PC-3 (cell line): ENCODE measurements at regions not wholly inside any gene's neighbourhood (a gene's known extent, or its start where the extent isn't known, plus 50 kb on each side); places are given as distances from the start of the nearest gene placed in this dataset.

Experiments used
- ATAC-seq: fragments of 200-7000 bp; cut with Tn5 transposase; 2 replicates; pipeline ENCODE4 v1.9.1; 2020; ENCODE audit warnings: mild to moderate bottlenecking, moderate library complexity
- BruUV-seq: library from RNA; stranded (reverse); fragments of 400-500 nt; replicated peaks from 2 replicates; lab custom pipeline; 2021; lab: Mats Ljungman, UMichigan
- CTCF ChIA-PET: fragments of 300-600 bp; sonication (Branson Sonifier 250); formaldehyde crosslinking; loops from one replicate; lab custom pipeline; 2022; ENCODE audit warnings: antibody characterized with exemption; lab: Charles Lee
- POLR2A ChIA-PET: fragments of 300-600 bp; sonication (Branson Sonifier 250); formaldehyde crosslinking; loops from one replicate; lab custom pipeline; 2022; ENCODE audit warnings: antibody characterized with exemption; ENCODE audit not compliant: unreplicated experiment; lab: Charles Lee
- DNase-seq: peaks from one replicate; pipeline ENCODE4 v3.0.0-alpha.2; 2015
- H2AFZ ChIP-seq: fragments of 300-600 bp; sonication (generic); 2 replicates; pipeline ENCODE4 v1.6.0; 2016; ENCODE audit warnings: antibody characterized with exemption, low read length
- H3F3A ChIP-seq: fragments of 300-600 bp; sonication (generic); one replicate; pipeline ENCODE4 v1.6.0; 2017; ENCODE audit warnings: antibody characterized with exemption, low read length, control low read depth, mild to moderate bottlenecking; ENCODE audit not compliant: unreplicated experiment
- H3K27ac ChIP-seq: fragments of 300-600 bp; sonication (generic); 2 replicates; pipeline ENCODE4 v1.5.1; 2016; ENCODE audit warnings: mild to moderate bottlenecking, low read length
- H3K27me3 ChIP-seq: fragments of 300-600 bp; sonication (generic); 2 replicates; pipeline ENCODE4 v1.6.1; 2016; ENCODE audit warnings: low read length, mixed read lengths
- H3K36me3 ChIP-seq: fragments of 300-600 bp; sonication (generic); 2 replicates; pipeline ENCODE4 v1.6.1; 2016; ENCODE audit warnings: low read depth, mixed run types, low read length, mixed read lengths
- H3K4me1 ChIP-seq: fragments of 300-600 bp; sonication (generic); 2 replicates; pipeline ENCODE4 v1.5.1; 2016; ENCODE audit warnings: low read length; ENCODE audit not compliant: insufficient read depth
- H3K4me2 ChIP-seq: fragments of 300-600 bp; sonication (generic); 2 replicates; pipeline ENCODE4 v1.6.0; 2016; ENCODE audit warnings: low read length
- H3K4me3 ChIP-seq: fragments of 300-600 bp; sonication (generic); 2 replicates; pipeline ENCODE4 v1.5.1; 2016; ENCODE audit warnings: mild to moderate bottlenecking, low read length, mixed read lengths
- H3K79me2 ChIP-seq: fragments of 300-600 bp; sonication (generic); 2 replicates; pipeline ENCODE4 v1.6.1; 2017; ENCODE audit warnings: low read length, mixed read lengths
- H3K9ac ChIP-seq: fragments of 300-600 bp; sonication (generic); 2 replicates; pipeline ENCODE4 v1.6.0; 2016; ENCODE audit warnings: mild to moderate bottlenecking, low read length
- H3K9me2 ChIP-seq: fragments of 300-600 bp; sonication (generic); replicated peaks from 2 replicates; pipeline ENCODE4 v1.6.1; 2016; ENCODE audit warnings: mixed run types, low read length, mixed read lengths
- H3K9me3 ChIP-seq: fragments of 300-600 bp; sonication (generic); 2 replicates; pipeline ENCODE4 v1.6.1; 2016; ENCODE audit warnings: low read length, mixed read lengths
- H4K20me1 ChIP-seq: fragments of 300-600 bp; sonication (generic); 2 replicates; pipeline ENCODE4 v1.6.1; 2016; ENCODE audit warnings: low read length, mixed read lengths
- EZH2 ChIP-seq: fragments of 300-600 bp; sonication (generic); IDR thresholded peaks from one replicate; pipeline ENCODE4 v1.6.1; 2017; ENCODE audit warnings: antibody characterized with exemption, mild to moderate bottlenecking, low read length; ENCODE audit not compliant: unreplicated experiment
- EZH2phosphoT487 ChIP-seq: fragments of 300-600 bp; sonication (generic); IDR thresholded peaks from 2 replicates; pipeline ENCODE4 v1.6.1; 2018; ENCODE audit warnings: mild to moderate bottlenecking, antibody characterized with exemption, low read length, borderline replicate concordance
- intact Hi-C: fragments of 100-400 bp; cut with micrococcal nuclease; formaldehyde crosslinking; loops from 2 replicates; pipeline ENCODE4 v1.9.0; 2023
- TF ChIP-seq, protein P1 (sequence below): fragments of 300-600 bp; sonication (generic); conservative IDR thresholded peaks from 2 replicates; pipeline ENCODE4 v1.5.1; 2017; ENCODE audit warnings: antibody characterized with exemption, low read depth, mild to moderate bottlenecking, low read length

DNA sequence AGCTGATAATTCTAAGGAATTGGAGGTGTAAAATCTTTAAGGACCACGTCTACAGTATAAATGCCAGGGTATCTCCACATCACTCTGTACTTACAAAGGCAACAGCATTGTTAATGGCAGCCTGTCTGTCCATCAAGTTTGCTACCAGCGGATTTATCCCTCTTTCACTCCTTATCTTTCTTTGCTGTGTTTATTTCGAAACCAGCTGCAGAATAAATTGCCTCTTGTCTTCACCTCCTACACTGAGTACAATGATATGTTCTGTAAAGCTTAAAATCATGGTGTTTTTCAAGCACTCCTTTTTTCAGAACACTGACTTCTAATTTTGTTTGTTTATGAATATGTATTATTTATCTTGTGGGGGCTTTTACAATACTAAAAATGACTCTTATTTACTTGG lies 1088.1 kb downstream of the NR2F1-AS1 start:
- Histone ChIP-seq H2AFZ (no peak overlapping the region), H3K4me3 (no peak overlapping the region), H3K27ac (no peak overlapping the region), H3K36me3 (no peaks in the 10 kb centered on the region), H4K20me1 (no peaks in the 10 kb centered on the region), H3K4me2 (no peak overlapping the region), H3K79me2 (no peaks in the 10 kb centered on the region), H3K9me3 (no peaks in the 10 kb centered on the region), H3K9ac (no peak overlapping the region), H3K4me1 (no peaks in the 10 kb centered on the region), H3K27me3 (no peaks in the 10 kb centered on the region), H3F3A (no peaks in the 10 kb centered on the region), H3K9me2 (no peaks in the 10 kb centered on the region)
- ChIA-PET POLR2A (no interaction called here), CTCF (no interaction called here)
- ATAC-seq: no peak
- no TSS peak for BruUV-seq
- TF ChIP-seq, protein P1, sequence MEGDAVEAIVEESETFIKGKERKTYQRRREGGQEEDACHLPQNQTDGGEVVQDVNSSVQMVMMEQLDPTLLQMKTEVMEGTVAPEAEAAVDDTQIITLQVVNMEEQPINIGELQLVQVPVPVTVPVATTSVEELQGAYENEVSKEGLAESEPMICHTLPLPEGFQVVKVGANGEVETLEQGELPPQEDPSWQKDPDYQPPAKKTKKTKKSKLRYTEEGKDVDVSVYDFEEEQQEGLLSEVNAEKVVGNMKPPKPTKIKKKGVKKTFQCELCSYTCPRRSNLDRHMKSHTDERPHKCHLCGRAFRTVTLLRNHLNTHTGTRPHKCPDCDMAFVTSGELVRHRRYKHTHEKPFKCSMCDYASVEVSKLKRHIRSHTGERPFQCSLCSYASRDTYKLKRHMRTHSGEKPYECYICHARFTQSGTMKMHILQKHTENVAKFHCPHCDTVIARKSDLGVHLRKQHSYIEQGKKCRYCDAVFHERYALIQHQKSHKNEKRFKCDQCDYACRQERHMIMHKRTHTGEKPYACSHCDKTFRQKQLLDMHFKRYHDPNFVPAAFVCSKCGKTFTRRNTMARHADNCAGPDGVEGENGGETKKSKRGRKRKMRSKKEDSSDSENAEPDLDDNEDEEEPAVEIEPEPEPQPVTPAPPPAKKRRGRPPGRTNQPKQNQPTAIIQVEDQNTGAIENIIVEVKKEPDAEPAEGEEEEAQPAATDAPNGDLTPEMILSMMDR: no peak
- intact Hi-C loops: no loop called here
- DNase-seq: no peak

- no peak for DNase-seq
- no peaks in the 10 kb centered on the region for H4K20me1 ChIP-seq
Measured at GRCh38 chr5:92484484-92484883, 1096.5 kb downstream of the NR2F1-AS1 start.

DNA sequence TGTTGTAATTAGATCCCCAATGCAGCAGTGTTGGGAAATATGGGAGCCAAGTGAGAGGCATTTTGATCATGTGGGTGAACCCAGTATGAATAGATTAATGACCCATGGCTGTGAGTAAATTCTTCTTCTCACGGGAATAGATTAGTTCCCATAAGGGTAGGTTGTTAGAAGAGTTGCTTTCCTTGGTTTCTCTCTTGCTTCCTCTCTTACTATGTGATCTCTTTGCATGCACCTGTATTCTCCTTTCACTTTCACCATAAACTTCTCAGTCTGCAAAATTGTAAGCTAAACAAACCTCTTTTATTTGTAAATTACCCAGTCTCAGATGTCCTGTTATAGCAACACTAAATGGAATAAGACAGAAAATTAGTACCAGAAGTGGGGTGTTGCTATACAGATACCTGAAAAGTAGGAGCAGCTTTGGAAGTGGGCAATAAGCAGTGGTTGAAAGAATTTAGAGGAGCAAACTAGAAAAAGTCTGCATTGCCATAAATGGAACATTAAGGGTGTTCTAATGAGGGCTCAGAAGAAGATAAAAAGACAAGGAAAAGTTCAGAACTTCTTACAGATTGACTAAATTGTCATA lies 1090.0 kb upstream of the ARRDC3 start:
- Histone ChIP-seq H3K4me1 (no peaks in the 10 kb centered on the region), H3K27me3 (no peaks in the 10 kb centered on the region), H3K9me3 (no peaks in the 10 kb centered on the region), H3K4me2 (no peak overlapping the region), H3K79me2 (no peaks in the 10 kb centered on the region), H4K20me1 (no peaks in the 10 kb centered on the region), H3F3A (no peaks in the 10 kb centered on the region), H3K9ac (no peak overlapping the region), H3K9me2 (no peaks in the 10 kb centered on the region), H3K4me3 (no peak overlapping the region), H2AFZ (no peak overlapping the region), H3K27ac (no peak overlapping the region), H3K36me3 (no peaks in the 10 kb centered on the region)
- CTCF ChIA-PET: no interaction called here
- BruUV-seq: no TSS peak
- TF ChIP-seq EZH2phosphoT487 (no peak), EZH2 (no peak)
- TF ChIP-seq, protein P1: no peak
- intact Hi-C loops: no loop called here
- DNase-seq: no peak
- no peak for ATAC-seq
- POLR2A ChIA-PET: no interaction called here

More at GRCh38 chr5:92484484-92484883, 1096.5 kb downstream of the NR2F1-AS1 start:
- Histone ChIP-seq H3K27me3 (no peaks in the 10 kb centered on the region), H3K79me2 (no peaks in the 10 kb centered on the region), H3K9ac (no peak overlapping the region), H3K9me2 (no peaks in the 10 kb centered on the region), H3K4me1 (no peaks in the 10 kb centered on the region), H2AFZ (no peak overlapping the region), H3K27ac (no peak overlapping the region), H3F3A (no peaks in the 10 kb centered on the region), H3K4me3 (no peak overlapping the region), H3K36me3 (no peaks in the 10 kb centered on the region), H3K4me2 (no peak overlapping the region), H3K9me3 (no peaks in the 10 kb centered on the region)
- ChIA-PET CTCF (no interaction called here), POLR2A (no interaction called here)
- no peak for ATAC-seq
- intact Hi-C loops: no loop called here
- TF ChIP-seq, protein P1: no peak
- TF ChIP-seq EZH2: no peak
- TF ChIP-seq EZH2phosphoT487: no peak
- no TSS peak for BruUV-seq
